Esophagus squamous epithelium (tissue), 4 donors: ENCODE measurements at regions not wholly inside any gene's neighbourhood (a gene's known extent, or its start where the extent isn't known, plus 50 kb on each side); places are given as distances from the start of the nearest gene placed in this dataset.

Source experiments
- POLR2A ChIP-seq, 4 donors: fragments of 450-650 bp; IDR thresholded peaks; one replicate each; pipeline ENCODE4 v1.6.1; 2017; ENCODE audit warnings: antibody characterized with exemption in 4 of 4, mild to moderate bottlenecking in 4 of 4, moderate library complexity in 3 of 4
- TF ChIP-seq, protein P1 (sequence below), 6 experiments: fragments of 450-650 bp in 4 of 6; fragments of 200-600 bp in 2 of 6; sonication (generic) in 2 of 6; IDR thresholded peaks; one replicate each; pipeline ENCODE4 v1.5.1; 2016 to 2019; ENCODE audit warnings: antibody characterized with exemption in 6 of 6, mild to moderate bottlenecking in 4 of 6, moderate library complexity in 4 of 6

DNA sequence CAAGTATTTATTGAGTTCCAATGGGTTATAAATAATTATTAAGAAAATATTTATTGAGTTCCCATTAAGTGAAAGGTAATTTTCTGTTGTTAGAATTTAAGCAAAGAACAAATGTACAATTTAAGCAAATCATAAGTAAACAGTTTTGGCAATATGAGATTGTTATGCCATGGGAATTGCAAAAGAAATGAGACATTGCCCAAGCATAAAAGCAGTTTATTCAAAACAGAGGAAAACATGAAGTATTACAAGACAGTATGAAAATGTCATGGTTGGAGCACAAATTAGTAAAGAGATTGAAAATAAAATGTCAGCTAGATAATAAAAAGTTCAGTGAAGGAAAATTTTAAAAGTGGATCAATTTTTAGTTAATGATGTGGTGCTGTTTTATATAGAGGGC lies 706.1 kb upstream of the EPHA5 start:
- TF ChIP-seq POLR2A (IDR thresholded peaks at IDR 0.05), result no peak
- TF ChIP-seq, protein P1, sequence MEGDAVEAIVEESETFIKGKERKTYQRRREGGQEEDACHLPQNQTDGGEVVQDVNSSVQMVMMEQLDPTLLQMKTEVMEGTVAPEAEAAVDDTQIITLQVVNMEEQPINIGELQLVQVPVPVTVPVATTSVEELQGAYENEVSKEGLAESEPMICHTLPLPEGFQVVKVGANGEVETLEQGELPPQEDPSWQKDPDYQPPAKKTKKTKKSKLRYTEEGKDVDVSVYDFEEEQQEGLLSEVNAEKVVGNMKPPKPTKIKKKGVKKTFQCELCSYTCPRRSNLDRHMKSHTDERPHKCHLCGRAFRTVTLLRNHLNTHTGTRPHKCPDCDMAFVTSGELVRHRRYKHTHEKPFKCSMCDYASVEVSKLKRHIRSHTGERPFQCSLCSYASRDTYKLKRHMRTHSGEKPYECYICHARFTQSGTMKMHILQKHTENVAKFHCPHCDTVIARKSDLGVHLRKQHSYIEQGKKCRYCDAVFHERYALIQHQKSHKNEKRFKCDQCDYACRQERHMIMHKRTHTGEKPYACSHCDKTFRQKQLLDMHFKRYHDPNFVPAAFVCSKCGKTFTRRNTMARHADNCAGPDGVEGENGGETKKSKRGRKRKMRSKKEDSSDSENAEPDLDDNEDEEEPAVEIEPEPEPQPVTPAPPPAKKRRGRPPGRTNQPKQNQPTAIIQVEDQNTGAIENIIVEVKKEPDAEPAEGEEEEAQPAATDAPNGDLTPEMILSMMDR (IDR thresholded peaks at IDR 0.05), result no peak
